PFSK-1 (cell line): ENCODE measurements at regions not wholly inside any gene's neighbourhood (a gene's known extent, or its start where the extent isn't known, plus 50 kb on each side); places are given as distances from the start of the nearest gene placed in this dataset.

ENCODE experiments used
- POLR2AphosphoS5 ChIP-seq: IDR thresholded peaks from 2 replicates; pipeline ENCODE4 v1.6.1; 2012; ENCODE audit warnings: low read depth, mild to moderate bottlenecking, control low read depth, low read length, moderate library complexity
- REST ChIP-seq, 2 experiments: IDR thresholded peaks; 2 replicates each; pipeline versions ENCODE4 v1.6.1 to v1.8.0; 2011 to 2012; ENCODE audit warnings: low read depth in 2 of 2, low read length in 2 of 2, control low read depth in 1 of 2, inconsistent platforms in 1 of 2, mild to moderate bottlenecking in 1 of 2, moderate library complexity in 1 of 2; ENCODE audit not compliant: insufficient read depth in 1 of 2
- SIN3A ChIP-seq: IDR thresholded peaks from 2 replicates; pipeline ENCODE4 v1.6.1; 2012; ENCODE audit warnings: mild to moderate bottlenecking, low read length, moderate library complexity, borderline replicate concordance; ENCODE audit not compliant: insufficient read depth

GRCh38 chr9:16303506-16303905, 567.0 kb downstream of the BNC2 start:
- TF ChIP-seq POLR2AphosphoS5: no peak
- no peak for TF ChIP-seq REST (IDR thresholded peaks at IDR 0.05; ENCODE audit: insufficient read depth in 1 of 2, low read depth in 2 of 2, low read length in 2 of 2)
- TF ChIP-seq SIN3A: no peak
